ENCODE measurements at regions not wholly inside any gene's neighbourhood (a gene's known extent, or its start where the extent isn't known, plus 50 kb on each side); places are given as distances from the start of the nearest gene placed in this dataset.

DNA sequence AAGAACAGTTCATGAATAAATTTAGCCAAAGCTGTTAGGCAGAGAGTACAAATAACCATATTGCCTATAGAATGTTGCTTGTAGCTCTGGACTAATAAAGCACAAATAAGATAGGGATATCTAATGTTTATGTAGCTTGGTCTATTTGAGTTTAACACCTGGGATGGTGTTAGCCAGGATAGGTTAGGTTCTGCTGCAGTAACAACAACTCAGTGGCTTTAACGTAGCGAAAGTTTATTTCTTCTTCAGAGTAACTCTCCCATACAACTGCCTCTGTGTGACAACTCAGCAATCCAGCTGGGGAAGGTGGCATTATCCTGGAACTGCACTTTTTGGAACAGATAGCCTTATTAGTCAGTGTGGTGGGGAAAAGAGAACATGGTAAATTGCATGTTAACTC lies 52.2 kb upstream of the STEAP4 start:
- CTCF ChIA-PET = interaction anchor here (0.9 to 3.6 kb wide), 2 partner anchors 116 to 132 kb away, joined by 3 to 54 read pairs; no protein-coding TSS in a partner anchor

GRCh38 chr7:88358526-88358838 lies 51.8 kb upstream of the STEAP4 start:
- 0 out of 2 replicates have a peak, but pooled peaks cover 6% of the 10 kb centered on the region for H3K4me1 ChIP-seq (ENCODE audit: insufficient read depth, low read length)
- TF ChIP-seq, protein P1, sequence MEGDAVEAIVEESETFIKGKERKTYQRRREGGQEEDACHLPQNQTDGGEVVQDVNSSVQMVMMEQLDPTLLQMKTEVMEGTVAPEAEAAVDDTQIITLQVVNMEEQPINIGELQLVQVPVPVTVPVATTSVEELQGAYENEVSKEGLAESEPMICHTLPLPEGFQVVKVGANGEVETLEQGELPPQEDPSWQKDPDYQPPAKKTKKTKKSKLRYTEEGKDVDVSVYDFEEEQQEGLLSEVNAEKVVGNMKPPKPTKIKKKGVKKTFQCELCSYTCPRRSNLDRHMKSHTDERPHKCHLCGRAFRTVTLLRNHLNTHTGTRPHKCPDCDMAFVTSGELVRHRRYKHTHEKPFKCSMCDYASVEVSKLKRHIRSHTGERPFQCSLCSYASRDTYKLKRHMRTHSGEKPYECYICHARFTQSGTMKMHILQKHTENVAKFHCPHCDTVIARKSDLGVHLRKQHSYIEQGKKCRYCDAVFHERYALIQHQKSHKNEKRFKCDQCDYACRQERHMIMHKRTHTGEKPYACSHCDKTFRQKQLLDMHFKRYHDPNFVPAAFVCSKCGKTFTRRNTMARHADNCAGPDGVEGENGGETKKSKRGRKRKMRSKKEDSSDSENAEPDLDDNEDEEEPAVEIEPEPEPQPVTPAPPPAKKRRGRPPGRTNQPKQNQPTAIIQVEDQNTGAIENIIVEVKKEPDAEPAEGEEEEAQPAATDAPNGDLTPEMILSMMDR (conservative IDR thresholded peaks at IDR 0.05; ENCODE audit: low read depth, low read length) = no peak
- TF ChIP-seq EZH2phosphoT487 (IDR thresholded peaks at IDR 0.05; ENCODE audit: borderline replicate concordance, low read length) = no peak
- no peak for TF ChIP-seq EZH2 (IDR thresholded peaks at IDR 0.05; ENCODE audit: low read length, unreplicated experiment)
- ATAC-seq (no peak), DNase-seq (no peak)
- H3K27ac ChIP-seq (ENCODE audit: low read length) = no peak overlapping the region
- no peak overlapping the region for H3K9ac ChIP-seq (ENCODE audit: low read length)
- POLR2A ChIA-PET (ENCODE audit: unreplicated experiment) = interaction anchor here (0.7 kb wide), 1 partner anchor 115 kb away, joined by 6 read pairs; no protein-coding TSS in a partner anchor
- no peaks in the 10 kb centered on the region for H4K20me1 ChIP-seq (ENCODE audit: low read length)
- CTCF ChIA-PET = interaction anchor here (0.7 to 3.6 kb wide), 2 partner anchors 115 to 1364 kb away, joined by 3 to 54 read pairs; no protein-coding TSS in a partner anchor
- H3K79me2 ChIP-seq (ENCODE audit: low read length) = no peaks in the 10 kb centered on the region
- no peaks in the 10 kb centered on the region for H3K36me3 ChIP-seq (ENCODE audit: low read depth, low read length)
- H3F3A ChIP-seq (ENCODE audit: low read length, unreplicated experiment) = no peaks in the 10 kb centered on the region
- H3K4me3 ChIP-seq (ENCODE audit: low read length) = no peak overlapping the region
- H3K9me2 ChIP-seq (replicated peaks; ENCODE audit: low read length) = no peaks in the 10 kb centered on the region
- no TSS peak for BruUV-seq (replicated peaks)
- H3K4me2 ChIP-seq (ENCODE audit: low read length) = no peak overlapping the region
- no peaks in the 10 kb centered on the region for H3K9me3 ChIP-seq (ENCODE audit: low read length)
- H3K27me3 ChIP-seq (ENCODE audit: low read length) = no peaks in the 10 kb centered on the region
- no peak overlapping the region for H2AFZ ChIP-seq (ENCODE audit: low read length)
- intact Hi-C loops (cut with micrococcal nuclease) = loop anchor here (1.0 to 10.0 kb wide), 4 partner anchors 49 to 244 kb away; no protein-coding TSS in a partner anchor

More for the DNA sequence above, 52.2 kb upstream of the STEAP4 start:
- Histone ChIP-seq H2AFZ (ENCODE audit: low read length) (no peak overlapping the region), H3K79me2 (ENCODE audit: low read length) (no peaks in the 10 kb centered on the region), H4K20me1 (ENCODE audit: low read length) (no peaks in the 10 kb centered on the region), H3F3A (ENCODE audit: low read length, unreplicated experiment) (no peaks in the 10 kb centered on the region), H3K4me1 (ENCODE audit: insufficient read depth, low read length) (0 out of 2 replicates have a peak, but pooled peaks cover 6% of the 10 kb centered on the region), H3K9me2 (replicated peaks; ENCODE audit: low read length) (no peaks in the 10 kb centered on the region), H3K27me3 (ENCODE audit: low read length) (no peaks in the 10 kb centered on the region), H3K4me2 (ENCODE audit: low read length) (no peak overlapping the region), H3K9me3 (ENCODE audit: low read length) (no peaks in the 10 kb centered on the region), H3K36me3 (ENCODE audit: low read depth, low read length) (no peaks in the 10 kb centered on the region), H3K9ac (ENCODE audit: low read length) (no peak overlapping the region), H3K27ac (ENCODE audit: low read length) (no peak overlapping the region), H3K4me3 (ENCODE audit: low read length) (no peak overlapping the region)
- no TSS peak for BruUV-seq (replicated peaks)
- ATAC-seq (no peak), DNase-seq (no peak)
- intact Hi-C loops (cut with micrococcal nuclease) = loop anchor here (1.0 to 10.0 kb wide), 4 partner anchors 50 to 244 kb away; no protein-coding TSS in a partner anchor
- TF ChIP-seq, protein P1 (conservative IDR thresholded peaks at IDR 0.05; ENCODE audit: low read depth, low read length) = no peak
- TF ChIP-seq EZH2phosphoT487 (IDR thresholded peaks at IDR 0.05; ENCODE audit: borderline replicate concordance, low read length) (no peak), EZH2 (IDR thresholded peaks at IDR 0.05; ENCODE audit: low read length, unreplicated experiment) (no peak)
- POLR2A ChIA-PET (ENCODE audit: unreplicated experiment) = interaction anchor here (0.6 to 0.7 kb wide), 3 partner anchors 18 to 116 kb away, joined by 3 to 6 read pairs (median 4); no protein-coding TSS in a partner anchor
